HepG2 (cell line): ENCODE measurements at regions not wholly inside any gene's neighbourhood (a gene's known extent, or its start where the extent isn't known, plus 50 kb on each side); places are given as distances from the start of the nearest gene placed in this dataset.

Experiments
- ARNTL ChIP-seq: sonication (generic); formaldehyde crosslinking; IDR thresholded peaks from 2 replicates; pipeline ENCODE4 v1.4.0; 2020; ENCODE audit warnings: mild to moderate bottlenecking, missing genetic modification reagents
- ATF1 ChIP-seq: IDR thresholded peaks from 2 replicates; pipeline ENCODE4 v1.6.1; 2016; ENCODE audit warnings: mild to moderate bottlenecking, control low read depth
- ELF3 ChIP-seq: IDR thresholded peaks from 2 replicates; pipeline ENCODE4 v1.6.1; 2016; ENCODE audit warnings: missing genetic modification reagents, missing compliant biosample characterization
- ESRRA ChIP-seq: sonication (generic); formaldehyde crosslinking; IDR thresholded peaks from 2 replicates; pipeline ENCODE4 v1.5.1; 2020; ENCODE audit warnings: mild to moderate bottlenecking, low read depth, missing genetic modification reagents
- ETV5 ChIP-seq: IDR thresholded peaks from 2 replicates; pipeline ENCODE4 v1.6.1; 2018; ENCODE audit warnings: missing biosample characterization, missing genetic modification reagents, inconsistent platforms, borderline replicate concordance
- FOXA1 ChIP-seq, 2 experiments: fragments of 450-650 bp in 1 of 2; sonication (generic) in 1 of 2; formaldehyde crosslinking in 1 of 2; IDR thresholded peaks; 2 replicates each; pipeline versions ENCODE4 v1.4.0 to v1.6.1; 2016 to 2020; ENCODE audit warnings: missing genetic modification reagents in 1 of 2
- FOXA3 ChIP-seq: IDR thresholded peaks from 2 replicates; pipeline ENCODE4 v1.6.1; 2016; ENCODE audit warnings: missing genetic modification reagents, missing compliant biosample characterization
- FOXO4 ChIP-seq: sonication (generic); formaldehyde crosslinking; conservative IDR thresholded peaks from 2 replicates; pipeline ENCODE4 v1.8.1; 2023; ENCODE audit warnings: missing genetic modification reagents
- HMGXB4 ChIP-seq, 2 experiments: sonication (generic) in 1 of 2; formaldehyde crosslinking in 1 of 2; IDR thresholded peaks; 2 replicates each; pipeline versions ENCODE4 v1.4.0 to v1.6.1; 2018 to 2020; ENCODE audit warnings: missing genetic modification reagents in 2 of 2, borderline replicate concordance in 1 of 2, low read depth in 1 of 2, mild to moderate bottlenecking in 1 of 2, missing biosample characterization in 1 of 2
- HNF4G ChIP-seq, 2 experiments: sonication (generic) in 1 of 2; formaldehyde crosslinking in 1 of 2; IDR thresholded peaks; 2 replicates each; pipeline versions ENCODE4 v1.4.0 to v1.6.1; 2011 to 2020; ENCODE audit warnings: borderline replicate concordance in 2 of 2, low read depth in 2 of 2, mild to moderate bottlenecking in 2 of 2, low read length in 1 of 2, missing genetic modification reagents in 1 of 2, moderate library complexity in 1 of 2
- HOXA3 ChIP-seq: sonication (generic); formaldehyde crosslinking; IDR thresholded peaks from 2 replicates; pipeline ENCODE4 v1.5.0; 2020; ENCODE audit warnings: missing genetic modification reagents
- MIXL1 ChIP-seq: IDR thresholded peaks from 2 replicates; pipeline ENCODE4 v1.6.1; 2016
- RXRA ChIP-seq: sonication (generic); formaldehyde crosslinking; IDR thresholded peaks from 2 replicates; pipeline ENCODE4 v1.5.1; 2020; ENCODE audit warnings: missing genetic modification reagents
- SAFB2 ChIP-seq: sonication (generic); formaldehyde crosslinking; IDR thresholded peaks from 2 replicates; pipeline ENCODE4 v1.5.1; 2020; ENCODE audit warnings: missing genetic modification reagents, low read depth, mild to moderate bottlenecking, borderline replicate concordance
- SALL1 ChIP-seq: sonication (generic); formaldehyde crosslinking; IDR thresholded peaks from 2 replicates; pipeline ENCODE4 v1.8.0; 2022; ENCODE audit warnings: mild to moderate bottlenecking, missing genetic modification reagents
- SOX5 ChIP-seq: IDR thresholded peaks from 2 replicates; pipeline ENCODE4 v1.6.1; 2016; ENCODE audit warnings: borderline replicate concordance
- SYNCRIP ChIP-seq: fragments of 200-400 bp; formaldehyde crosslinking; IDR thresholded peaks from 2 replicates; pipeline ENCODE4 v1.6.1; 2018; ENCODE audit warnings: mild to moderate bottlenecking, low read depth, low read length; ENCODE audit not compliant: insufficient read depth
- TEAD3 ChIP-seq: optimal IDR thresholded peaks from 2 replicates; pipeline ENCODE3; 2016; ENCODE audit warnings: borderline replicate concordance
- ZBTB14 ChIP-seq: sonication (generic); formaldehyde crosslinking; IDR thresholded peaks from 2 replicates; pipeline ENCODE4 v1.4.0; 2020; ENCODE audit warnings: missing genetic modification reagents
- ZBTB33 ChIP-seq: sonication (generic); formaldehyde crosslinking; IDR thresholded peaks from 2 replicates; pipeline ENCODE4 v1.4.0; 2020; ENCODE audit warnings: missing genetic modification reagents
- ZNF253 ChIP-seq: sonication (generic); formaldehyde crosslinking; IDR thresholded peaks from 2 replicates; pipeline ENCODE4 v1.8.0; 2022; ENCODE audit warnings: mild to moderate bottlenecking, missing genetic modification reagents, borderline replicate concordance
- ZNF331 ChIP-seq: sonication (generic); formaldehyde crosslinking; IDR thresholded peaks from 2 replicates; pipeline ENCODE4 v1.4.0; 2020; ENCODE audit warnings: missing genetic modification reagents
- ZNF605 ChIP-seq: sonication (generic); formaldehyde crosslinking; IDR thresholded peaks from 2 replicates; pipeline ENCODE4 v1.8.0; 2022; ENCODE audit warnings: mild to moderate bottlenecking, missing genetic modification reagents
- ZNF775 ChIP-seq: sonication (generic); formaldehyde crosslinking; IDR thresholded peaks from 2 replicates; pipeline ENCODE4 v1.4.0; 2020; ENCODE audit warnings: missing genetic modification reagents, mild to moderate bottlenecking, moderate library complexity, borderline replicate concordance
- ZNF792 ChIP-seq: IDR thresholded peaks from 2 replicates; pipeline ENCODE4 v1.6.1; 2016

- TF ChIP-seq ZNF775 = no peak
- peak; percentile 86 for TF ChIP-seq HNF4G (IDR thresholded peaks at IDR 0.05; ENCODE audit: borderline replicate concordance, low read depth, low read length)
- peak; percentile 48; the same call in 1 of the 2 replicates for TF ChIP-seq HNF4G (CRISPR knock-in tag; IDR thresholded peaks at IDR 0.05; ENCODE audit: borderline replicate concordance, low read depth)
- no peak for TF ChIP-seq ZBTB14 (CRISPR knock-in tag)
- no peak for TF ChIP-seq SAFB2 (CRISPR knock-in tag)
- no peak for TF ChIP-seq SYNCRIP
- no peak for TF ChIP-seq ZNF605 (CRISPR knock-in tag)
- no peak for TF ChIP-seq ZNF253 (CRISPR knock-in tag)
- peak; percentile 28; the same call in 1 of the 2 replicates for TF ChIP-seq HOXA3 (CRISPR knock-in tag)
- peak; percentile 74 for TF ChIP-seq FOXA1 (IDR thresholded peaks at IDR 0.05)
- TF ChIP-seq FOXA1 (CRISPR knock-in tag; IDR thresholded peaks at IDR 0.05) = peak; percentile 92
- peak; percentile 36; the same call in 1 of the 2 replicates for TF ChIP-seq RXRA (CRISPR knock-in tag)
- peak; percentile 35; the same call in 1 of the 2 replicates for TF ChIP-seq SOX5 (CRISPR knock-in tag)
- no peak for TF ChIP-seq ARNTL (CRISPR knock-in tag)
- TF ChIP-seq ESRRA (CRISPR knock-in tag) = peak; percentile 73; the same call in 1 of the 2 replicates
- no peak for TF ChIP-seq ZBTB33 (CRISPR knock-in tag)
- TF ChIP-seq SALL1 (CRISPR knock-in tag) = peak; percentile 79
- TF ChIP-seq ZNF792 = no peak
- TF ChIP-seq ETV5 (CRISPR knock-in tag) = peak; percentile 75
- peak; percentile 55 for TF ChIP-seq ZNF331
- no peak for TF ChIP-seq FOXO4 (CRISPR knock-in tag)
- peak; percentile 69 for TF ChIP-seq TEAD3 (CRISPR knock-in tag)
- no peak; the same call in 1 of the 2 replicates for TF ChIP-seq MIXL1
- TF ChIP-seq HMGXB4 (CRISPR knock-in tag; IDR thresholded peaks at IDR 0.05; ENCODE audit: borderline replicate concordance in 1 of 2, low read depth in 1 of 2) = no peak
- TF ChIP-seq ELF3 (CRISPR knock-in tag) = peak; percentile 68
- TF ChIP-seq FOXA3 (CRISPR knock-in tag) = peak; percentile 94
- TF ChIP-seq ATF1 (CRISPR knock-in tag) = 0 out of 2 replicates have a peak, but pooled peaks have one; percentile 24
Measured at GRCh38 chr16:10269632-10270031, 87.4 kb upstream of the GRIN2A start (continued).
